Iris pigment epithelial cell (primary cell): ENCODE measurements at regions not wholly inside any gene's neighbourhood (a gene's known extent, or its start where the extent isn't known, plus 50 kb on each side); places are given as distances from the start of the nearest gene placed in this dataset.
A peak's percentile ranks its signal among the peaks of the same experiment; 100 is the strongest.
"Not testable (repeated sequence)": the region's sequence is repeated elsewhere in the genome, so short reads cannot be mapped to it uniquely, and the experiment has no call there.

Experiments
- DNase-seq: peaks from one replicate; pipeline ENCODE4 v3.0.0-alpha.2; 2011; ENCODE audit warnings: low read depth

- no peak for DNase-seq
These were observed 746.0 kb upstream of the DEFB115 start for GRCh38 chr20:30511322-30512030.

- no peak for DNase-seq
These were observed 744.3 kb upstream of the DEFB115 start for GRCh38 chr20:30513050-30513628.

GRCh38 chr20:30515915-30516314 is 741.5 kb upstream of the DEFB115 start:
- not testable (repeated sequence) for DNase-seq

- not testable (repeated sequence) for DNase-seq
These were observed 738.6 kb upstream of the DEFB115 start for GRCh38 chr20:30518906-30519305.

- not testable (repeated sequence) for DNase-seq
These were observed 735.6 kb upstream of the DEFB115 start for GRCh38 chr20:30521686-30522415.

GRCh38 chr20:30524155-30524554 is 733.3 kb upstream of the DEFB115 start:
- DNase-seq: not testable (repeated sequence)

- DNase-seq: not testable (repeated sequence)
These were observed 732.7 kb upstream of the DEFB115 start for GRCh38 chr20:30524761-30525160.

GRCh38 chr20:30533653-30534052 is 723.8 kb upstream of the DEFB115 start:
- not testable (repeated sequence) for DNase-seq

GRCh38 chr20:30537459-30537858 is 720.0 kb upstream of the DEFB115 start:
- DNase-seq: peak; percentile 16

GRCh38 chr20:30540330-30541069 is 717.0 kb upstream of the DEFB115 start:
- DNase-seq: not testable (repeated sequence)

GRCh38 chr20:30551236-30551635 is 706.2 kb upstream of the DEFB115 start:
- not testable (repeated sequence) for DNase-seq

- not testable (repeated sequence) for DNase-seq
These were observed 700.7 kb upstream of the DEFB115 start for GRCh38 chr20:30556797-30557196.

GRCh38 chr20:30565086-30565485 is 692.4 kb upstream of the DEFB115 start:
- not testable (repeated sequence) for DNase-seq

- not testable (repeated sequence) for DNase-seq
These were observed 687.6 kb upstream of the DEFB115 start for GRCh38 chr20:30569867-30570266.

- DNase-seq: not testable (repeated sequence)
These were observed 686.8 kb upstream of the DEFB115 start for GRCh38 chr20:30570622-30571021.

- DNase-seq: not testable (repeated sequence)
These were observed 683.1 kb upstream of the DEFB115 start for GRCh38 chr20:30574337-30574736.

- peak; percentile 3 for DNase-seq
These were observed 678.4 kb upstream of the DEFB115 start for GRCh38 chr20:30579069-30579468.

- DNase-seq: peak; percentile 49
These were observed 677.5 kb upstream of the DEFB115 start for GRCh38 chr20:30579824-30580438.

- not testable (repeated sequence) for DNase-seq
These were observed 675.6 kb upstream of the DEFB115 start for GRCh38 chr20:30581839-30582238.

- DNase-seq: not testable (repeated sequence)
These were observed 673.1 kb upstream of the DEFB115 start for GRCh38 chr20:30584403-30584802.

- DNase-seq: peak; percentile 24
These were observed 672.1 kb upstream of the DEFB115 start for GRCh38 chr20:30585244-30585796.
